Progenitor cell of endocrine pancreas (in vitro differentiated cells): ENCODE measurements at regions not wholly inside any gene's neighbourhood (a gene's known extent, or its start where the extent isn't known, plus 50 kb on each side); places are given as distances from the start of the nearest gene placed in this dataset.

Experiments used
- DNase-seq: peaks from one replicate; pipeline ENCODE4 v3.0.0; 2021; ENCODE audit warnings: low spot score; ENCODE audit not compliant: unreplicated experiment
- H3K27ac Mint-ChIP-seq: 2 replicates; pipeline ENCODE4 v1.8.0; 2021; ENCODE audit warnings: mild to moderate bottlenecking, moderate library complexity, mixed read lengths
- H3K27me3 Mint-ChIP-seq: 2 replicates; pipeline ENCODE4 v1.8.0; 2021; ENCODE audit warnings: mixed read lengths
- H3K36me3 Mint-ChIP-seq: 2 replicates; pipeline ENCODE4 v1.8.0; 2022; ENCODE audit warnings: mixed read lengths; ENCODE audit not compliant: insufficient read depth
- H3K4me1 Mint-ChIP-seq: 2 replicates; pipeline ENCODE4 v1.8.0; 2021; ENCODE audit warnings: low read depth, mixed read lengths
- H3K4me3 Mint-ChIP-seq: 2 replicates; pipeline ENCODE4 v1.8.0; 2021; ENCODE audit warnings: low read depth, mild to moderate bottlenecking, moderate library complexity, mixed read lengths
- H3K9me3 Mint-ChIP-seq: 2 replicates; pipeline ENCODE4 v1.8.0; 2021; ENCODE audit warnings: low read depth, mixed read lengths
- CTCF ChIP-seq: fragments of 200-600 bp; sonication (generic); IDR thresholded peaks from one replicate; pipeline ENCODE4 v1.5.0; 2021; ENCODE audit warnings: antibody characterized with exemption, mild to moderate bottlenecking; ENCODE audit not compliant: unreplicated experiment

GRCh38 chr16:54672500-54672899 lies 258.2 kb upstream of the IRX5 start:
- no peak for TF ChIP-seq CTCF
- peaks cover 12% of the 10 kb centered on the region for H3K9me3 Mint-ChIP-seq
- peaks cover 24% of the 10 kb centered on the region for H3K27me3 Mint-ChIP-seq
- no peaks in the 10 kb centered on the region for H3K4me1 Mint-ChIP-seq
- no peak for DNase-seq
- no peaks in the 10 kb centered on the region for H3K36me3 Mint-ChIP-seq
- H3K27ac Mint-ChIP-seq, result no peak overlapping the region
- H3K4me3 Mint-ChIP-seq, result no peak overlapping the region

GRCh38 chr16:54657709-54658102 lies 273.0 kb upstream of the IRX5 start:
- H3K4me3 Mint-ChIP-seq, result no peak overlapping the region
- no peak for DNase-seq
- H3K27ac Mint-ChIP-seq, result no peak overlapping the region
- no peak for TF ChIP-seq CTCF
- peaks cover 24% of the 10 kb centered on the region for H3K4me1 Mint-ChIP-seq
- H3K9me3 Mint-ChIP-seq, result peaks cover under 1% of the 10 kb centered on the region
- peaks cover 38% of the 10 kb centered on the region for H3K27me3 Mint-ChIP-seq
- no peaks in the 10 kb centered on the region for H3K36me3 Mint-ChIP-seq

- H3K4me1 Mint-ChIP-seq, result peaks cover 24% of the 10 kb centered on the region
- H3K27me3 Mint-ChIP-seq, result peaks cover 43% of the 10 kb centered on the region
- no peaks in the 10 kb centered on the region for H3K36me3 Mint-ChIP-seq
- no peak for TF ChIP-seq CTCF
- no peaks in the 10 kb centered on the region for H3K9me3 Mint-ChIP-seq
- DNase-seq, result no peak
- no peak overlapping the region for H3K4me3 Mint-ChIP-seq
- H3K27ac Mint-ChIP-seq, result peak overlapping the region; percentile 11
Observed at GRCh38 chr16:54657058-54657708, 273.5 kb upstream of the IRX5 start.

- Mint-ChIP-seq H3K36me3 (no peaks in the 10 kb centered on the region), H3K4me1 (peaks cover 31% of the 10 kb centered on the region), H3K4me3 (no peak overlapping the region), H3K27me3 (peaks cover 61% of the 10 kb centered on the region), H3K27ac (peak overlapping the region; percentile 41), H3K9me3 (no peaks in the 10 kb centered on the region)
- no peak for TF ChIP-seq CTCF
- DNase-seq, result no peak
Observed at GRCh38 chr16:54655121-54655590, 275.5 kb upstream of the IRX5 start.

- Mint-ChIP-seq H3K27me3 (peaks cover 68% of the 10 kb centered on the region), H3K4me1 (peaks cover 34% of the 10 kb centered on the region), H3K36me3 (no peaks in the 10 kb centered on the region), H3K9me3 (no peaks in the 10 kb centered on the region), H3K27ac (no peak overlapping the region), H3K4me3 (no peak overlapping the region)
- TF ChIP-seq CTCF, result no peak
- DNase-seq, result no peak
Observed at GRCh38 chr16:54654429-54654828, 276.2 kb upstream of the IRX5 start.
